ENCODE measurements at regions not wholly inside any gene's neighbourhood (a gene's known extent, or its start where the extent isn't known, plus 50 kb on each side); places are given as distances from the start of the nearest gene placed in this dataset.

GRCh38 chr12:115700081-115700480 is 577.4 kb downstream of the MED13L start:
- DNase-seq: no peak

- no peak for DNase-seq
Measured at GRCh38 chr12:115698257-115698656, 579.2 kb downstream of the MED13L start.

GRCh38 chr12:115697340-115697739 is 580.2 kb downstream of the MED13L start:
- DNase-seq: peak; percentile 3

- no peak for DNase-seq
Measured at GRCh38 chr12:115694564-115694963, 582.9 kb downstream of the MED13L start.

- DNase-seq: no peak
Measured at GRCh38 chr12:115693970-115694369, 583.5 kb downstream of the MED13L start.

GRCh38 chr12:115691123-115691522 is 586.4 kb downstream of the MED13L start:
- DNase-seq: no peak

- DNase-seq: no peak
Measured at GRCh38 chr12:115687094-115687493, 590.4 kb downstream of the MED13L start.

- DNase-seq: peak; percentile 37
Measured at GRCh38 chr12:115683240-115683780, 594.2 kb downstream of the MED13L start.

GRCh38 chr12:115680967-115681366 is 596.5 kb downstream of the MED13L start:
- no peak for DNase-seq

GRCh38 chr12:115672506-115673080 is 604.9 kb downstream of the MED13L start:
- DNase-seq: no peak

- no peak for DNase-seq
Measured at GRCh38 chr12:115672086-115672485, 605.4 kb downstream of the MED13L start.

GRCh38 chr12:115670869-115671268 is 606.6 kb downstream of the MED13L start:
- no peak for DNase-seq

GRCh38 chr12:115667116-115667515 is 610.4 kb downstream of the MED13L start:
- DNase-seq: no peak

GRCh38 chr12:115666168-115666567 is 611.3 kb downstream of the MED13L start:
- no peak for DNase-seq

- DNase-seq: peak; percentile 65
Measured at GRCh38 chr12:115661112-115661511, 616.4 kb downstream of the MED13L start.

- peak; percentile 75 for DNase-seq
Measured at GRCh38 chr12:115660211-115660805, 617.2 kb downstream of the MED13L start.

GRCh38 chr12:115659422-115659821 is 618.1 kb downstream of the MED13L start:
- DNase-seq: no peak

GRCh38 chr12:115657081-115658013 is 620.1 kb downstream of the MED13L start:
- peak; percentile 5 for DNase-seq

GRCh38 chr12:115650026-115650425 is 627.5 kb downstream of the MED13L start:
- DNase-seq: no peak

- no peak for DNase-seq
Measured at GRCh38 chr12:115648463-115648862, 629.0 kb downstream of the MED13L start.

GRCh38 chr12:115646210-115646609 is 631.3 kb downstream of the MED13L start:
- no peak for DNase-seq

GRCh38 chr12:115640929-115641328 is 636.6 kb downstream of the MED13L start:
- DNase-seq: peak; percentile 58

GRCh38 chr12:115639648-115640012 is 637.9 kb downstream of the MED13L start:
- DNase-seq: peak; percentile 13
